IMR-90 (cell line): ENCODE measurements at regions not wholly inside any gene's neighbourhood (a gene's known extent, or its start where the extent isn't known, plus 50 kb on each side); places are given as distances from the start of the nearest gene placed in this dataset.
"Not testable (repeated sequence)": the region's sequence is repeated elsewhere in the genome, so short reads cannot be mapped to it uniquely, and the experiment has no call there.

Source experiments
- BHLHE40 ChIP-seq: fragments of 150-350 bp; IDR thresholded peaks from 2 replicates; pipeline ENCODE4 v1.6.1; 2016; ENCODE audit warnings: mild to moderate bottlenecking, low read depth, low read length
- CHD1 ChIP-seq: IDR thresholded peaks from 2 replicates; pipeline ENCODE4 v1.6.1; 2012; ENCODE audit warnings: low read depth, low read length, improper control_type of control experiment
- POLR2A ChIP-seq: IDR thresholded peaks from 2 replicates; pipeline ENCODE4 v1.6.1; 2012; ENCODE audit warnings: mild to moderate bottlenecking, low read depth, low read length
- RAD21 ChIP-seq: IDR thresholded peaks from 2 replicates; pipeline ENCODE4 v1.6.1; 2012; ENCODE audit warnings: low read length, improper control_type of control experiment
- TF ChIP-seq, protein P1 (sequence below): conservative IDR thresholded peaks from 2 replicates; pipeline ENCODE4 v1.5.1; 2012; ENCODE audit warnings: mild to moderate bottlenecking, low read depth, low read length, improper control_type of control experiment

GRCh38 chr3:82584415-82584814 lies 823.0 kb upstream of the GBE1 start:
- TF ChIP-seq POLR2A, RAD21, BHLHE40, CHD1: not testable (repeated sequence)
- TF ChIP-seq, protein P1, sequence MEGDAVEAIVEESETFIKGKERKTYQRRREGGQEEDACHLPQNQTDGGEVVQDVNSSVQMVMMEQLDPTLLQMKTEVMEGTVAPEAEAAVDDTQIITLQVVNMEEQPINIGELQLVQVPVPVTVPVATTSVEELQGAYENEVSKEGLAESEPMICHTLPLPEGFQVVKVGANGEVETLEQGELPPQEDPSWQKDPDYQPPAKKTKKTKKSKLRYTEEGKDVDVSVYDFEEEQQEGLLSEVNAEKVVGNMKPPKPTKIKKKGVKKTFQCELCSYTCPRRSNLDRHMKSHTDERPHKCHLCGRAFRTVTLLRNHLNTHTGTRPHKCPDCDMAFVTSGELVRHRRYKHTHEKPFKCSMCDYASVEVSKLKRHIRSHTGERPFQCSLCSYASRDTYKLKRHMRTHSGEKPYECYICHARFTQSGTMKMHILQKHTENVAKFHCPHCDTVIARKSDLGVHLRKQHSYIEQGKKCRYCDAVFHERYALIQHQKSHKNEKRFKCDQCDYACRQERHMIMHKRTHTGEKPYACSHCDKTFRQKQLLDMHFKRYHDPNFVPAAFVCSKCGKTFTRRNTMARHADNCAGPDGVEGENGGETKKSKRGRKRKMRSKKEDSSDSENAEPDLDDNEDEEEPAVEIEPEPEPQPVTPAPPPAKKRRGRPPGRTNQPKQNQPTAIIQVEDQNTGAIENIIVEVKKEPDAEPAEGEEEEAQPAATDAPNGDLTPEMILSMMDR: not testable (repeated sequence)
